Ishikawa (cell line): ENCODE measurements at regions not wholly inside any gene's neighbourhood (a gene's known extent, or its start where the extent isn't known, plus 50 kb on each side); places are given as distances from the start of the nearest gene placed in this dataset.
"Not testable (repeated sequence)": the region's sequence is repeated elsewhere in the genome, so short reads cannot be mapped to it uniquely, and the experiment has no call there.

ENCODE experiments used
- FOXM1 ChIP-seq: IDR thresholded peaks from 2 replicates; pipeline ENCODE4 v1.6.1; 2012; ENCODE audit warnings: low read depth, borderline replicate concordance
- RAD21 ChIP-seq: IDR thresholded peaks from 2 replicates; pipeline ENCODE4 v1.6.1; 2012; ENCODE audit warnings: low read depth
- TF ChIP-seq, protein P1 (sequence below): IDR thresholded peaks from 2 replicates; pipeline ENCODE4 v1.6.1; 2012; ENCODE audit warnings: low read depth, mild to moderate bottlenecking
- TF ChIP-seq, protein P2 (sequence below): IDR thresholded peaks from 2 replicates; pipeline ENCODE4 v1.6.1; 2012

- not testable (repeated sequence) for TF ChIP-seq RAD21, FOXM1
- TF ChIP-seq, protein P1, sequence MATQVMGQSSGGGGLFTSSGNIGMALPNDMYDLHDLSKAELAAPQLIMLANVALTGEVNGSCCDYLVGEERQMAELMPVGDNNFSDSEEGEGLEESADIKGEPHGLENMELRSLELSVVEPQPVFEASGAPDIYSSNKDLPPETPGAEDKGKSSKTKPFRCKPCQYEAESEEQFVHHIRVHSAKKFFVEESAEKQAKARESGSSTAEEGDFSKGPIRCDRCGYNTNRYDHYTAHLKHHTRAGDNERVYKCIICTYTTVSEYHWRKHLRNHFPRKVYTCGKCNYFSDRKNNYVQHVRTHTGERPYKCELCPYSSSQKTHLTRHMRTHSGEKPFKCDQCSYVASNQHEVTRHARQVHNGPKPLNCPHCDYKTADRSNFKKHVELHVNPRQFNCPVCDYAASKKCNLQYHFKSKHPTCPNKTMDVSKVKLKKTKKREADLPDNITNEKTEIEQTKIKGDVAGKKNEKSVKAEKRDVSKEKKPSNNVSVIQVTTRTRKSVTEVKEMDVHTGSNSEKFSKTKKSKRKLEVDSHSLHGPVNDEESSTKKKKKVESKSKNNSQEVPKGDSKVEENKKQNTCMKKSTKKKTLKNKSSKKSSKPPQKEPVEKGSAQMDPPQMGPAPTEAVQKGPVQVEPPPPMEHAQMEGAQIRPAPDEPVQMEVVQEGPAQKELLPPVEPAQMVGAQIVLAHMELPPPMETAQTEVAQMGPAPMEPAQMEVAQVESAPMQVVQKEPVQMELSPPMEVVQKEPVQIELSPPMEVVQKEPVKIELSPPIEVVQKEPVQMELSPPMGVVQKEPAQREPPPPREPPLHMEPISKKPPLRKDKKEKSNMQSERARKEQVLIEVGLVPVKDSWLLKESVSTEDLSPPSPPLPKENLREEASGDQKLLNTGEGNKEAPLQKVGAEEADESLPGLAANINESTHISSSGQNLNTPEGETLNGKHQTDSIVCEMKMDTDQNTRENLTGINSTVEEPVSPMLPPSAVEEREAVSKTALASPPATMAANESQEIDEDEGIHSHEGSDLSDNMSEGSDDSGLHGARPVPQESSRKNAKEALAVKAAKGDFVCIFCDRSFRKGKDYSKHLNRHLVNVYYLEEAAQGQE = not testable (repeated sequence)
- TF ChIP-seq, protein P2, sequence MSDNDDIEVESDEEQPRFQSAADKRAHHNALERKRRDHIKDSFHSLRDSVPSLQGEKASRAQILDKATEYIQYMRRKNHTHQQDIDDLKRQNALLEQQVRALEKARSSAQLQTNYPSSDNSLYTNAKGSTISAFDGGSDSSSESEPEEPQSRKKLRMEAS = 0 out of 2 replicates have a peak, but pooled peaks have one; percentile 36
These were observed 56.2 kb upstream of the SPN start for GRCh38 chr16:29606669-29607427.
